ENCODE measurements at regions not wholly inside any gene's neighbourhood (a gene's known extent, or its start where the extent isn't known, plus 50 kb on each side); places are given as distances from the start of the nearest gene placed in this dataset.

DNA sequence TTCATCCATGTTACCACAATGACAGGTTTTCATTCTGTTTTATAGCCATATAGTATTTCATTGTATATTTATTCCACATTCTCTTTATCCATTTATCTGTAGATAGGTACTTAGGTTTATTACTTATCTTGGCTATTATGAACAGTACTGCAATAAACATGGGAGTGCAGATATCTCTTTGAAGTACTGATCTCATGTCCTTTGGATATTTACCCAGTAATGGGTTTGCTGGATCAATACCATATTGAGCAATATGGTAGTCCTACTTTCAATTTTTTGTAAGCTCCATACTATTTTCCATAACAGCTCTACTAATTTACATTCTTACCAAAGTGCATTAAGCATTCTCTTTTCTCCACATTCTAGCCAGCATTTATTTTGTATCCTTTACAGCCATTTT, 235.8 kb upstream of the ALG10 start:
- H3K4me3 ChIP-seq (replicated peaks in 1 of 3; ENCODE audit: insufficient read depth in 1 of 3, low read depth in 2 of 3, low read length in 3 of 3), result no peak overlapping the region
- ATAC-seq (no peak), FAIRE-seq (no peak), DNase-seq (ENCODE audit: low spot score) (no peak)
- H2AFZ ChIP-seq (ENCODE audit: low read length), result no peak overlapping the region
- H3K4me1 ChIP-seq (ENCODE audit: insufficient read depth, low read length), result no peaks in the 10 kb centered on the region
- no peak overlapping the region for H3K9ac ChIP-seq (ENCODE audit: insufficient read depth, low read depth, low read length)
- intact Hi-C loops (cut with micrococcal nuclease; ENCODE audit: unreplicated experiment), result no loop called here
- H3K9me3 ChIP-seq (ENCODE audit: low read length), result peaks cover 54% of the 10 kb centered on the region
- no peaks in the 10 kb centered on the region for H3K79me2 ChIP-seq (ENCODE audit: insufficient read depth, low read length)
- TF ChIP-seq ADNP (CRISPR knock-in tag; IDR thresholded peaks at IDR 0.05), result no peak
- TF ChIP-seq, protein P1, sequence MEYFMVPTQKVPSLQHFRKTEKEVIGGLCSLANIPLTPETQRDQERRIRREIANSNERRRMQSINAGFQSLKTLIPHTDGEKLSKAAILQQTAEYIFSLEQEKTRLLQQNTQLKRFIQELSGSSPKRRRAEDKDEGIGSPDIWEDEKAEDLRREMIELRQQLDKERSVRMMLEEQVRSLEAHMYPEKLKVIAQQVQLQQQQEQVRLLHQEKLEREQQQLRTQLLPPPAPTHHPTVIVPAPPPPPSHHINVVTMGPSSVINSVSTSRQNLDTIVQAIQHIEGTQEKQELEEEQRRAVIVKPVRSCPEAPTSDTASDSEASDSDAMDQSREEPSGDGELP (IDR thresholded peaks at IDR 0.05; ENCODE audit: borderline replicate concordance, low read depth), result no peak
- TF ChIP-seq ZNF570 (CRISPR knock-in tag; IDR thresholded peaks at IDR 0.05; ENCODE audit: borderline replicate concordance), result no peak
- TF ChIP-seq ZNF235 (CRISPR knock-in tag; IDR thresholded peaks at IDR 0.05; ENCODE audit: borderline replicate concordance), result no peak
- no peak for TF ChIP-seq HDAC6 (IDR thresholded peaks at IDR 0.05; ENCODE audit: low read depth, low read length)
- no peak for TF ChIP-seq EP300 (IDR thresholded peaks at IDR 0.05; ENCODE audit: low read depth in 2 of 2, low read length in 2 of 2)
- TF ChIP-seq EP300 (CRISPR knock-in tag; IDR thresholded peaks at IDR 0.05; ENCODE audit: borderline replicate concordance), result no peak
- peak; percentile 17; the same call in 1 of the 2 replicates for TF ChIP-seq CEBPB (IDR thresholded peaks at IDR 0.05; ENCODE audit: borderline replicate concordance, low read depth, low read length)
- TF ChIP-seq ZNF839 (CRISPR knock-in tag; IDR thresholded peaks at IDR 0.05; ENCODE audit: borderline replicate concordance), result no peak
- H4K20me1 ChIP-seq (ENCODE audit: insufficient read depth, low read length), result no peaks in the 10 kb centered on the region
- ChIA-PET CTCF (ENCODE audit: low intra/inter-chr PET ratio, low total read pairs) (no interaction called here), POLR2A (no interaction called here)
- H3K27ac ChIP-seq (ENCODE audit: extremely low read length, insufficient read depth, low read length), result no peak overlapping the region
- no peaks in the 10 kb centered on the region for H3K36me3 ChIP-seq (replicated peaks in 1 of 2; ENCODE audit: control insufficient read depth in 1 of 2, insufficient read depth in 2 of 2, low read length in 2 of 2)
- no peak overlapping the region for H3K4me2 ChIP-seq (ENCODE audit: low read depth, low read length)
- no TSS peak for BruUV-seq (replicated peaks)
- in situ Hi-C loops (cut with HindIII; ENCODE audit: extremely low pct_ligation_motif_present, low pct_unique_long_range_greater_than_20kb), result no loop called here
- H3K27me3 ChIP-seq (ENCODE audit: control insufficient read depth in 1 of 2, insufficient read depth in 2 of 2, low read length in 2 of 2), result no peaks in the 10 kb centered on the region

DNA sequence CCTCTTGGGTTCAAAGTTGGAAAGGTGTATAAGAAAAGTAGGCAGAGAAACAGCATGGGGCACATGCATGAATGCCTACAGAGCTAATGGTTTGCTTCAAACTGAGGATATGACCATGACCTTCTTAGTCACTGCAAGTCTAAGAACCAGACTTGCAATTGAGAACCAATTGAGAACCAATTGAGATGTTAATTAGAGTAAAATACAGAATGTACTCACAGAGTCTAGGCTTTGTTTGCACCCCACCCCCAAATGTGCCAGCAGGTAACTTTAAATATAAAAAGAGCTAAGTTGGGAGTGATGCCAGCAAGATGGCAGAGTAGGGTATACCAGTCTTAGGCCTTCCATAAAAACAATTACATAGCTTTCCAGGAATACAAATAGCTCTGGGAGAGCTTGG, 227.3 kb upstream of the ALG10 start:
- Histone ChIP-seq H3K27me3 (ENCODE audit: control insufficient read depth in 1 of 2, insufficient read depth in 2 of 2, low read length in 2 of 2) (no peaks in the 10 kb centered on the region), H3K9ac (ENCODE audit: insufficient read depth, low read depth, low read length) (no peak overlapping the region), H3K79me2 (ENCODE audit: insufficient read depth, low read length) (no peaks in the 10 kb centered on the region), H4K20me1 (ENCODE audit: insufficient read depth, low read length) (no peaks in the 10 kb centered on the region), H2AFZ (ENCODE audit: low read length) (no peak overlapping the region), H3K4me2 (ENCODE audit: low read depth, low read length) (no peak overlapping the region), H3K4me1 (ENCODE audit: insufficient read depth, low read length) (no peaks in the 10 kb centered on the region), H3K9me3 (ENCODE audit: low read length) (peaks cover 49% of the 10 kb centered on the region), H3K4me3 (replicated peaks in 1 of 3; ENCODE audit: insufficient read depth in 1 of 3, low read depth in 2 of 3, low read length in 3 of 3) (no peak overlapping the region), H3K36me3 (replicated peaks in 1 of 2; ENCODE audit: control insufficient read depth in 1 of 2, insufficient read depth in 2 of 2, low read length in 2 of 2) (no peaks in the 10 kb centered on the region), H3K27ac (ENCODE audit: extremely low read length, insufficient read depth, low read length) (no peak overlapping the region)
- CTCF ChIA-PET (ENCODE audit: low intra/inter-chr PET ratio, low total read pairs), result no interaction called here
- TF ChIP-seq, protein P2, sequence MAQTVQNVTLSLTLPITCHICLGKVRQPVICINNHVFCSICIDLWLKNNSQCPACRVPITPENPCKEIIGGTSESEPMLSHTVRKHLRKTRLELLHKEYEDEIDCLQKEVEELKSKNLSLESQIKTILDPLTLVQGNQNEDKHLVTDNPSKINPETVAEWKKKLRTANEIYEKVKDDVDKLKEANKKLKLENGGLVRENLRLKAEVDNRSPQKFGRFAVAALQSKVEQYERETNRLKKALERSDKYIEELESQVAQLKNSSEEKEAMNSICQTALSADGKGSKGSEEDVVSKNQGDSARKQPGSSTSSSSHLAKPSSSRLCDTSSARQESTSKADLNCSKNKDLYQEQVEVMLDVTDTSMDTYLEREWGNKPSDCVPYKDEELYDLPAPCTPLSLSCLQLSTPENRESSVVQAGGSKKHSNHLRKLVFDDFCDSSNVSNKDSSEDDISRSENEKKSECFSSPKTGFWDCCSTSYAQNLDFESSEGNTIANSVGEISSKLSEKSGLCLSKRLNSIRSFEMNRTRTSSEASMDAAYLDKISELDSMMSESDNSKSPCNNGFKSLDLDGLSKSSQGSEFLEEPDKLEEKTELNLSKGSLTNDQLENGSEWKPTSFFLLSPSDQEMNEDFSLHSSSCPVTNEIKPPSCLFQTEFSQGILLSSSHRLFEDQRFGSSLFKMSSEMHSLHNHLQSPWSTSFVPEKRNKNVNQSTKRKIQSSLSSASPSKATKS (CRISPR knock-in tag; IDR thresholded peaks at IDR 0.05), result no peak
- no peak for TF ChIP-seq ASH2L (IDR thresholded peaks at IDR 0.05; ENCODE audit: insufficient read length, low read depth, low read length)
- ATAC-seq (no peak), DNase-seq (ENCODE audit: low spot score) (no peak), FAIRE-seq (no peak)
- intact Hi-C loops (cut with micrococcal nuclease; ENCODE audit: unreplicated experiment) (no loop called here), in situ Hi-C loops (cut with HindIII; ENCODE audit: extremely low pct_ligation_motif_present, low pct_unique_long_range_greater_than_20kb) (no loop called here)
- BruUV-seq (replicated peaks), result no TSS peak
- POLR2A ChIA-PET, result no interaction called here

All from HepG2 (cell line).